ENCODE measurements at regions not wholly inside any gene's neighbourhood (a gene's known extent, or its start where the extent isn't known, plus 50 kb on each side); places are given as distances from the start of the nearest gene placed in this dataset.

DNA sequence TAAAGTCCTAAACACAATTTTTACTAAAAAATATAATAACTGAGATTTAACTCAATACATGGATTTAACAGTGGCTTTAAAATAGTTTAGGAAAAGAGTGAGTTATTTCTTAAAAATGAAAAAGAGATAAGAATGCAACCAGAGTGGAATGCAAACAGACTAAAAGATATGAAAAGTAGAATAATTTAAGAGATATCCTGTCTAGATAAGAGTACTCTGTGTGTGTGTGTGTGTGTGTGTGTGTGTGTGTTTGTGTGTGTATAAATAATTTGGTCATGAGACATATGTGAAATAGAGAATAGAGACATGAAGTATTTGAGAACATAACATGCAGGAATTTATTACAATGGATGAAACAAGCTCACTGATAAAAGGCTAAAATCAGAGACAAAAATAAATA lies 986.9 kb upstream of the CHORDC1 start:
- Mint-ChIP-seq H3K4me1 (no peaks in the 10 kb centered on the region), H3K27ac (no peak overlapping the region), H3K27me3 (ENCODE audit: low read depth) (no peaks in the 10 kb centered on the region), H3K4me3 (no peak overlapping the region), H3K9me3 (peaks cover 4% of the 10 kb centered on the region), H3K36me3 (ENCODE audit: low read depth) (no peaks in the 10 kb centered on the region)
- TF ChIP-seq CTCF (IDR thresholded peaks at IDR 0.05; ENCODE audit: unreplicated experiment in 3 of 3): no peak

GRCh38 chr11:91209306-91209705 lies 986.5 kb upstream of the CHORDC1 start:
- Mint-ChIP-seq H3K4me1 (no peaks in the 10 kb centered on the region), H3K4me3 (no peak overlapping the region), H3K36me3 (ENCODE audit: low read depth) (no peaks in the 10 kb centered on the region), H3K27me3 (ENCODE audit: low read depth) (no peaks in the 10 kb centered on the region), H3K9me3 (peaks cover 4% of the 10 kb centered on the region), H3K27ac (no peak overlapping the region)
- no peak for TF ChIP-seq CTCF (IDR thresholded peaks at IDR 0.05; ENCODE audit: unreplicated experiment in 3 of 3)

GRCh38 chr11:91199866-91200265 lies 977.0 kb upstream of the CHORDC1 start:
- H3K4me1 Mint-ChIP-seq: no peaks in the 10 kb centered on the region
- peaks cover 12% of the 10 kb centered on the region for H3K9me3 Mint-ChIP-seq
- H3K27ac Mint-ChIP-seq: no peak overlapping the region
- no peak for TF ChIP-seq CTCF (IDR thresholded peaks at IDR 0.05; ENCODE audit: unreplicated experiment in 3 of 3)
- H3K36me3 Mint-ChIP-seq (ENCODE audit: low read depth): no peaks in the 10 kb centered on the region
- H3K27me3 Mint-ChIP-seq (ENCODE audit: low read depth): no peaks in the 10 kb centered on the region
- no peak overlapping the region for H3K4me3 Mint-ChIP-seq

DNA sequence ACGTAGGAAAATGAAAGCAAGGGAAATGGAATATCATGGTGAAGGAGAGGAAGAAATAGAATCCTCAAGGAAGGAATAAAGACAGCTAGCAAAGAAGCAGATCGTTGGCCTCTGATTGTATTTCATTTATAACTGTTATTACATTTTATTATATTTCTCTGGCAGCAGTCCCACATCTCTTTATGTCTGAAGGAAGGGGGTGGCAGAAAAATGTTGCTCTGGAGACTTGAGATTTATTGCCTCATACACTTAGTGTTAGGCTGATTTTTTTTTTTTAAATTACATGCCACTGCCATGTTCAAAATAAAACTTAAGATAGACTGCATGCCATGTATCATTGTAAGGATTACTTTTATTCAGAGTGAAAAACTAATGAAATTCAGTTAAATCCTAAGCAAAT lies 971.7 kb upstream of the CHORDC1 start:
- Mint-ChIP-seq H3K27me3 (ENCODE audit: low read depth) (no peaks in the 10 kb centered on the region), H3K9me3 (peaks cover 12% of the 10 kb centered on the region), H3K4me3 (no peak overlapping the region), H3K27ac (peak overlapping the region in 2 of 3 experiments; percentile 5 to 75), H3K4me1 (no peaks in the 10 kb centered on the region), H3K36me3 (ENCODE audit: low read depth) (no peaks in the 10 kb centered on the region)
- TF ChIP-seq CTCF (IDR thresholded peaks at IDR 0.05; ENCODE audit: unreplicated experiment in 3 of 3): no peak

DNA sequence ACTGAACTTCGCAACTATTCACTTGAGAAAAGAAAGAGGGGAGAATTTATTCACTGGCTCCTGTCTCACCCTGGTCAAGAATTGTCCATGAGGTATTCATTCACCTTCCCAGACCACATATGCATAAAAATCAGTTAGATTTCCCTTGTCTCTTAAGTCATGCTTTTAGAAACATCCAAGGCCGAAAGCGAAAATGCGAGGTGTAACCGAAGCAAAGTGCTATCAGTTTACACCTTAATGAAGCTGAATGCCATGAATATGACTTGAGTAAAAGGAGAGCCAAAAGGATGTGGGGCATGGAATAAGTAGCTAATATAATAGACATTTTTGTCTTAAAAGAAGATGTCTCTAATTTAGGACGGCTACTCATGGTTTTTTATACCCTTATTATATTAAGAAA lies 965.6 kb upstream of the CHORDC1 start:
- Mint-ChIP-seq H3K9me3 (no peaks in the 10 kb centered on the region), H3K4me3 (no peak overlapping the region), H3K27ac (no peak overlapping the region)

More for the DNA sequence above, 965.6 kb upstream of the CHORDC1 start:
- Mint-ChIP-seq H3K36me3 (ENCODE audit: low read depth) (no peaks in the 10 kb centered on the region), H3K27me3 (ENCODE audit: low read depth) (no peaks in the 10 kb centered on the region), H3K4me1 (no peaks in the 10 kb centered on the region)
- no peak for TF ChIP-seq CTCF (IDR thresholded peaks at IDR 0.05; ENCODE audit: unreplicated experiment in 3 of 3)

All from nephron (organoid).